ENCODE measurements at regions not wholly inside any gene's neighbourhood (a gene's known extent, or its start where the extent isn't known, plus 50 kb on each side); places are given as distances from the start of the nearest gene placed in this dataset.

DNA sequence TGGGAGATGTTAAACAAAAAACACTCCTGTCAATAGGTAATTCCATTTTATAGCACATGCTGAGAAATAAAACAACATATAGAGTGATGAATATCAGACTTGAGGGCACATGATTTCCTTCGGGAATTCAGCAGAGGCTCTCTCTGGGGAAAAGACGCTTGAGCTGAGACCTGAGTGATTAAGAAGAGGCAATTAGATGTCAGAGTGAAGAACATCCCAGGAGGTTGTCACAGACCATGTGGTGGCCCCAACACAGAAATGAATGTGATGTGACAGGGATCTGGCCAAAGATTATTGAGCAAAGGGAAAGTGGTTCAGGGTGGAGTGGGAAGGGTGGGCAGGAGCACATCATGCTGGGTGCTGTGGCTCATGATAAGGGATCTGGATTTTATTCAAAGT lies 254.7 kb downstream of the RAD51AP2 start:
- TF ChIP-seq, protein P1, sequence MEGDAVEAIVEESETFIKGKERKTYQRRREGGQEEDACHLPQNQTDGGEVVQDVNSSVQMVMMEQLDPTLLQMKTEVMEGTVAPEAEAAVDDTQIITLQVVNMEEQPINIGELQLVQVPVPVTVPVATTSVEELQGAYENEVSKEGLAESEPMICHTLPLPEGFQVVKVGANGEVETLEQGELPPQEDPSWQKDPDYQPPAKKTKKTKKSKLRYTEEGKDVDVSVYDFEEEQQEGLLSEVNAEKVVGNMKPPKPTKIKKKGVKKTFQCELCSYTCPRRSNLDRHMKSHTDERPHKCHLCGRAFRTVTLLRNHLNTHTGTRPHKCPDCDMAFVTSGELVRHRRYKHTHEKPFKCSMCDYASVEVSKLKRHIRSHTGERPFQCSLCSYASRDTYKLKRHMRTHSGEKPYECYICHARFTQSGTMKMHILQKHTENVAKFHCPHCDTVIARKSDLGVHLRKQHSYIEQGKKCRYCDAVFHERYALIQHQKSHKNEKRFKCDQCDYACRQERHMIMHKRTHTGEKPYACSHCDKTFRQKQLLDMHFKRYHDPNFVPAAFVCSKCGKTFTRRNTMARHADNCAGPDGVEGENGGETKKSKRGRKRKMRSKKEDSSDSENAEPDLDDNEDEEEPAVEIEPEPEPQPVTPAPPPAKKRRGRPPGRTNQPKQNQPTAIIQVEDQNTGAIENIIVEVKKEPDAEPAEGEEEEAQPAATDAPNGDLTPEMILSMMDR (IDR thresholded peaks at IDR 0.05; ENCODE audit: low read depth, low read length, missing control alignments): no peak
- DNase-seq (ENCODE audit: low read depth): no peak
- no peak overlapping the region for H3K4me3 ChIP-seq (ENCODE audit: low read depth, low read length)
- in situ Hi-C loops (cut with HindIII; ENCODE audit: low sequenced_read_pairs): no loop called here

DNA sequence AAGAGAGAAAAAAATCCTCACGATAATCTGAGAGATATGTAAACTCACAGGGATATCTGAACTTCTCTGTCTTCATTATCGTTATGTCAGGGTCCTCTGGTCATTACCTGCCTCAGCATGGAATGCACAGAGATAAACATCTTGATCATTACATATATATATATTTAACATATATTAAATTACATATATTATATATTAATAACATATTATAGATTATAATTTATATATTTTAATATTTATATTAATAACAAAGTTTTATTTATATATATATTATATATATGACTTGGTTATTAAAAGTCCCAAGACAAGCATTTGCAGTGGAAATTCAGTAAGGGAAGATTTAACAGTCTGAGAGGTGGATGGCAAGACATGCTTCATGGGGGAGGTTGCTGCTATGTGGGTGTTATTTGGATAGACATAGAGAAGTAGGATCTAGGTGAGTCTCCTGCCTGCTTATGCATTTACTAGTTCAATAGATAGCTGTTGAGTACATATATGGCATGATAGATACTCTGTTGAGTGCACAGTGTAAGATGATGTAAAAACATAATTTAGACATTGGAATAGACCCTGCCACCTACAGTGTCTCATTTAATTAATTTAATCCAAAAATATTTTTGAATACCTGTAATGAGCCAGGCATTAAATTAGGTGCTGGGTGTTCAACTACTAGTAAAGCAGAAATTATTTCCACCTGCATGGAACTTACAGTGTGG lies 255.2 kb downstream of the RAD51AP2 start:
- H3K4me3 ChIP-seq (ENCODE audit: low read depth, low read length): no peak overlapping the region
- DNase-seq (ENCODE audit: low read depth): no peak
- in situ Hi-C loops (cut with HindIII; ENCODE audit: low sequenced_read_pairs): no loop called here
- TF ChIP-seq, protein P1 (IDR thresholded peaks at IDR 0.05; ENCODE audit: low read depth, low read length, missing control alignments): no peak

DNA sequence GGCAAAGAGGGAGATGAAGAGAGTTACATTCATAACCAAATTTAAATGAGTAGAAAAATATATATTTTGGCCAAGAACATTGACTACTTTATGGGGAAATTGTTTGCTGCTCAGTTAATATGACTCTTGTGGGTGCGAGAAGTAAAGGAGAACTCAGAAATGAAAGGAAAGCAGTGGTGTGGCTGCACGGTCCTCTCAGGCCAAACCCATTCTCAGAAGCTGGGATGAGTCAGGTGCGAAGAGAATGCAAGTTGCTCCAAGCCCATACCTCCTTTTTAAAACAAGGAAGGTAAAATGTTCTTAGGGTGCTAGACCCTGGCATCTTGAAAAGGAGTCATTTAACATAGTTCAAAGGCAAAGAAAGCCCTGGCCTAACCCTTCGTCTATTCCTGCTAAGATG lies 258.6 kb downstream of the RAD51AP2 start:
- TF ChIP-seq, protein P1 (IDR thresholded peaks at IDR 0.05; ENCODE audit: low read depth, low read length, missing control alignments): no peak
- in situ Hi-C loops (cut with HindIII; ENCODE audit: low sequenced_read_pairs): no loop called here
- H3K4me3 ChIP-seq (ENCODE audit: low read depth, low read length): no peak overlapping the region
- DNase-seq (ENCODE audit: low read depth): no peak

DNA sequence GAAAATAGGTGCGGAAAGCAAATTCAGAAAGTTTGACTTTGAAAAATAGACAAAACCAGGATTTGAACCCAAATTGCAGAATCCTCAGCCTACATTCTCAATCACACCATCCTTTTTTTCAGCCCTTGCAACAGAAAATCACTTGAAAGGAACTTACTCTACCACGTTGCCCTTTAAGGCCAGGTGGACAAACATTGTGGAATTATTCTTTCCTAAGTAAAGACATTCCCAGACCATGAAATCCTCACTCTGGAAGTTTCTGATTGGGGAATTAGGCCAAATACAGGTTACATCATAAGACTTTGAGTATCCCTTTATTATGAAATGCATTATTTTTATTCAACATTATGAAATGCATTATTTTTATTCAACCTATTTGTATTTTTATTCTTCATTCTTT lies 259.4 kb downstream of the RAD51AP2 start:
- in situ Hi-C loops (cut with HindIII; ENCODE audit: low sequenced_read_pairs): no loop called here

DNA sequence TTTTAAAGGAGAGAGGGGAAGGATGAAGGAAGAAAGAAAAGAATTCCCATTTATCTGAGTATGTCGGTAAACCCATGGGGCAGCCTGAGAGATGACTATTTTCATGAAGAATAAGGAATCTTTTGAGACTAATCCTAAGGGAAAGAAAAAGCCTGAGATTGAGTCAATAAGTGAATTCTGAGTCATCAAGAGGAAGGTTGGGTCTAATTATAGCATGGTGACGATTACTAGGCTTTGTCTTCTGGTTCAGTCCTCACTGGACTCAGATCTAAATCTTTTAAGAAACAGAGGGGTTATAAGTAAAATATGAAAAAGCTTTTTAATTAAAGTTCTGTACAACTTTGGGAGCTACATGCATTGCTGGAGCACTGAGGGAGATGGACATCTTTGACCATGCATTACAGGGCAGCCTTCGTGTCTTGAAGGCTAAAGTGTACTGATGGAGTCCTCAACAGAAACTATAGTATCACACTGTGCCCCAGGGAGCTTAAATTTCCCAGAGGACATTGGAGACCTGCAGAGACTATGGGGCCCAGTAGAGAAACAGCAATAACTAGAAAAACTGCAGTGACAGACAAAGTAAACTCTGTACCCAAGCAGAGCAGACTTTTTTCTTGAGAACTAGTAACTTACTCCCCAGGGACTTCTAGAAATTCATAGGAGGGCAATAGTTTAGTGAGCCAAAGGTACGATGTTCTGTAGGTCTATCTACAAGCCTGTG lies 260.9 kb downstream of the RAD51AP2 start:
- DNase-seq (ENCODE audit: low read depth): no peak
- H3K4me3 ChIP-seq (ENCODE audit: low read depth, low read length): no peak overlapping the region
- TF ChIP-seq, protein P1 (IDR thresholded peaks at IDR 0.05; ENCODE audit: low read depth, low read length, missing control alignments): no peak
- in situ Hi-C loops (cut with HindIII; ENCODE audit: low sequenced_read_pairs): no loop called here

More for the DNA sequence above, 259.4 kb downstream of the RAD51AP2 start:
- TF ChIP-seq, protein P1 (IDR thresholded peaks at IDR 0.05; ENCODE audit: low read depth, low read length, missing control alignments): no peak
- no peak for DNase-seq (ENCODE audit: low read depth)
- H3K4me3 ChIP-seq (ENCODE audit: low read depth, low read length): no peak overlapping the region

DNA sequence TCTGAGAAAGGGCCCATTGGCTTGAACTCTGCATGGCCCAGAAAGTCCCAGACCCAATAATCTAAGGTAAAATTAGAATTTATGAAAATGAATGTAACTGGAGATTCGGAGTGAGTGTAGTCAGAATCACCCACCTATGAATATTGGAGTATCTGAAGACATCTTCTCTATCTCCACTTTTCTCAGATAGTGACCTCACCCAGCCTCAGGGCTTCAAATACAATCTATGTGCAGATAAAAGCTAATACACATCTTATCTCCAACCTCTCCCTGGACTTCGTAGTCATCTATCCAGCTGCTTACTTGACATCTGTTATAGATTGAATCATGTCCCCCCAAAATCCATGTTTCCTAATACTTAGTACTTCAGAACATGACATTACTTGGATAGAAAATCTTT lies 263.2 kb downstream of the RAD51AP2 start:
- in situ Hi-C loops (cut with HindIII; ENCODE audit: low sequenced_read_pairs): no loop called here
- no peak for DNase-seq (ENCODE audit: low read depth)
- H3K4me3 ChIP-seq (ENCODE audit: low read depth, low read length): no peak overlapping the region
- TF ChIP-seq, protein P1 (IDR thresholded peaks at IDR 0.05; ENCODE audit: low read depth, low read length, missing control alignments): no peak
